NCI-H2171 treated with DMSO at 0.1 percent for 48 hours (cell line): ENCODE measurements at regions not wholly inside any gene's neighbourhood (a gene's known extent, or its start where the extent isn't known, plus 50 kb on each side); places are given as distances from the start of the nearest gene placed in this dataset.
A peak's percentile ranks its signal among the peaks of the same experiment; 100 is the strongest.

Experiments used
- DNase-seq: peaks from one replicate; lab custom pipeline; 2025; lab: John Stamatoyannopoulos, UW

DNA sequence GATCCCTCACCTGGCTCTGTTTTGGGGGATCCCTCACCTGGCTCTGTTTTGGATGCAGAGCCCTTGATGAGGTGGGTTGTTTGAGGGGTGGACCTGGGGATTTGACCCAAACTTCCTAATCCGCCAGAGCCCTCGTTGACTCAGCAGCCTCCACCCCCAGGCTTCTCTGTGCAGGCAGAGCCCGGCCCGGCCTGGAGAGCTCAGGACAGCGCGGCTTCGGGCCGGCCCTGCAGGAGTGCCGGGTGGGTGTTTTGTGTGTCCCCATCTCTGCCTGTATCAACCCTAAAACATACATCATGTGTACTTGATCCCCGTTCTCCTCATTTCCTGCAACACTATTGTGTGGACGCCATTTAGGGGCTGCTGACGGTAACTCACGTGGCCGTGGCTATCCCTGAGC is 124.2 kb downstream of the SIK1 start:
- no peak for DNase-seq

DNA sequence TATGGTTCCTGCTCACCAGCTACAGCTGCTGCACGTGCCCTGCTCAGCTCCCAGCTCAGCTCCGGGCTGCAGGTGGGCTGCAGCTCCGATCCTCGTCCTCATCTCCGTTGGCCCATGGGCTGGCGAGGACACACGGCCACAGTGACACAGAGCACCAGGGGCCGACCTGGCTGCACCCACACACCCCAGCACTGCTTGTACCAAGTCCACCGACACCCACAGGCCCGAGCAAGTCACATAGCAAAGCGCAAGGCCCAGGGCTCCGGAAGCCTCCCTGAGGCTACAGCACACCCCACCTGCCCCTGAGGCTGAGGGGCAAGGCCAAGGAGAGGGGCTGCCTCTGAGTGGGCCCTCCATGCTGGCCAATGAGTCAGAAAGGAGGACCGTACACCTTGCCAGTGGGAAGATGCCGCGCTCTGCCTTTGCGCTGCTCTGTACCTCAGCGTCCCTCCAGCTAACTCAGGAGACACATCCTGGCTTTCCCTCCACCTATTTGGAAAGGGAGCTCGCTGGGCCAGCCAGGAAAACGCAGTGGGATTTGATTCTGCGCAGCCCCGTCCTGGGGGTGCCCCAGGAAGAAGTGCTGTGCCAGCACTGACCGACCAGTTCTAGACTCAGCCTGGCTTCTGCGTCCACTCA is 124.8 kb downstream of the SIK1 start:
- no peak for DNase-seq

DNA sequence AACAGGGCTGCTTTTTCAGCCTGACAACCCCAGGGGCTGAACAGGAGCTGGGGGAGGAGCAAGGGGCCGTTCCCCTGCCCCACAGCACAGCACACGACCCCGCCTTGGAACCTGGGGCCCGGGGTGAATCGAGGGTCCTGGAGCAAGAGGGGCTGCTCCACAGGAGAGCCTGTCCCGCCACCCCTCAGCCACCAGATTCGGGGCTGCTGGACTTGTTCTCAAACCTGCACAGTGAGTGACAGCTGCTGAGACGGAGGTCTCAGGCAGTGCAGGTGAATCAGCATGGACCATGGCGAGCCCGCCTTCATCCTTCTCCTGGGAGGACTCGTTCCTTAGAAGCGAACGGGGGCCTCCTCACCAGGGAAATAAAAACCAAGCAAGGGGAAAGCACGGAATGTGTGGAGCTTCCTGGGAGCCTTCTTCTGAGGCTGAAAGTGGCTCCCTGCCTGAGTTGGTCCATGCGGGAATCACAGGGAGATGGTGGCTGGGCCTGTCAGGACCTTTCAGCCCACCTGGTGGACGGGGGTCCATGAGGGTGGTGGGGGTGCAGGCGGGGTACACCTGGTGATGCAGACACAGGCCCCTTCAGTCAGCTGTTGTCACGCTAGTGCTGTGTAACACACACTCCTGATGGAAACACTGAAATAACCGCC is 125.4 kb downstream of the SIK1 start:
- DNase-seq, result no peak

DNA sequence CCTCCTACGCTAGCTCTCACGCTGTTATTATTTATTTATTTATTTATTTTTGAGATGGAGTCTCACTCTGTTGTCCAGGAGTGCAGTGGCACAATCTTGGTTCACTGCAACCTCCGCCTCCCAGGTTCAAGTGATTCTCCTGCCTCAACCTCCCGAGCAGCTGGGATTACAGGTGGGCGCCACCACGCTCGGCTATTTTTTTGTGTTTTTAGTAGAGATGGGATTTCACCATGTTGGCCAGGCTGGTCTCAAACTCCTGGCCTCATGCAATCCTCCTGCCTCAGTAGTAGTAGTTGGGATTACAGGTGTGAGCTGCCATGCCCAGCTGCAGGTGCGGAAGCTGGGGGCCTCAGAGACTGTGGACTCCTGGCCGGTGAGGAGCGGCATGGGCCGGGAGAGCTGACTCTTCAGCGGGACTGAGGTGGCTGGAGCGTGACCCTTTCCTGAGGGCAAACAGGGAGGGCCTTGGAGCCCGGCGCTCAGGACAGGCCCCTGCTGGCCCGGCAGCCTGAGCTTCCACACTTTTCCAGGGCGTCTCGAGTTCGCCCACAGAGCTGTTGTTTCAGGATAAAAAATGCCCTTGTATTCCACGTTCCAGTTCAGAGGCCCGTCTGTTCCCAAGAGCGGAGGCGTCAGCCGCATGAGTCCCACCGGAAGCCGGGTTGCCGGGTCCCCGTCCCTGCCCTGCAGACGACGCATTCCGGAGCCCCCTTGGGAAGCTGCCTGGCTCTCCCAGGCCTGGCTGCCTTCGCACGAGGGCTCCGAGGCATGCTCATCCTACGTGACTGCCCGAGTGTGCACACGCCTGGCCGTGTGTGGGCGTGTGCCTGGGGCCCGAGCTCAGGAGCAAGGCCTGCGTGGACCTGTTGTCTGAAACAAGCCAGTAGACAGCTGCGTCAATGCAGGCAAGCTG is 126.2 kb downstream of the SIK1 start:
- DNase-seq, result peak; percentile 28

DNA sequence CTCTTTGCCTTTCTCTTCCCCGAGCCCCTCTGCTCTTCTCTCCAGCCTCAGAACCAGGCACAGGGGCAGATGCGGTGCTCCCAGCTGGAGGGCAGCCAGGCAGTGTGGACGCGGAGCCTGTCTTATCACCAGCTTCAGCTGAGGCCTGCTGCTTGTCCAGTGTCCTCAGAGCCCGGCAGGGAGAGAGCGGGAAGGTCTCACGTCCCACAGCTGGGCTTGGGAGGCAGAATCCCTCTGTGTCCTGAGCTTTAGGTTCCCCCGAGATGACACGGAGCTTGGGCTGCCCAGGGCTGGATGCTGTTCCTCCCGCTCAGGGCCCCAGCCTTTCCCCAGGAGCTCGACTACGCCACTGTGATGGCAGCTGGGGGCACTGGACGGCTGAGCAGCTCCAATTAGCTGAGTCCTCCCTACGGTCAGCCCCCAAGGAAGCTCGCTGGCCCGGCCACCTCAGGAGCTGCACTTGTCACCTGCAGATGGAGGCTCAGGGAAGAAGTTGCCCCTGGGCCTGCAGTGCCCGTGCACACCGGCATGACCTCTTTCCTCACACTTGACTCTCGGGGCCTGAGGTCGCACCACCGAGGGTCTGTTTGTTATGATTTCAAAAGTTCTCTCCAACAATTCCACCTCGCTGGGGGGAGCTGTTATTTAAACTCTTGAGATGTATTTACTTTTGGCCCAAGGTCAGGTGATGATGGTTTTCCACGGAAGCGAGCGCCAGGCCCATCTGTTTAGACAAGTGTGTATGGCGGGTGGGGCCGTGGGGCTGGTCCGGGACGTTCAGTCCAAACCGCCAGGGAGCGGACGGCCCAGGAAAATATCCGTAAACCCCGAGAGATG is 127.3 kb downstream of the SIK1 start:
- no peak for DNase-seq

DNA sequence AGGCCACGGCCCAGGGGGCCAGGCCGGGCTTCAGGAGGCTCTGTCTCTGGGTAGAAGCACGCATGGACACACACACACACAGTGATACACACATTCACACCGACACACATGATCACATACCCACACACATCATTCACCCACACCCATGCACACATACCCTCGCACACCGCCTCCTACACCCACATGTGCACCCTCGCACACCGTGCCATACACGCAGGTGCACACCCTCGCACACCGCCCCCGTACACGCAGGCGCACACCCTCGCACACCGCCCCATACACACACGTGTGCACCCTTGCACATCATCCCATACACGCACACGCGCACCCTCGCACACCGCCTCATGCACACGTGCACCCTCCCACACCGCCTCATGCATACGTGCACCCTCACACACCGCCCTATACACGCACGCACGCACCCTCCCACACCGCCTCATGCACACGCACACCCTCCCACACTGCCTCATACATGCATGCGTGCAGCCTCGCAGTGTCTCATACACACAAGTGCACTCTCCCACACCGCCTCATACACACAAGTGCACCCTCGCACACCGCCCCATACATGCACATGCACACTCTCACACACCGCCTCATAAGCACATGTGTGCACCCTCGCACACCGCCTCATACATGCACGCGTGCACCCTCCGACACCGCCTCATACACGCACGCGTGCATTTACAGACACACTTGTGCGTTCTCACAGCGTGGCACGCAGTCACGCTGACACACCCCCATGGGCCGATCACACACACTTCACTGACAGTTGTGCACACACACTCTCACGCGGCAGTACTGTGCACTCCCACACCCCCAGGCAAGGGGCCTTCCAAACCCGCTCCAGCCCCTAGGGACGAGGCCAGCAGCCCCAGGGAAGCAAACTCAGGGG is 128.1 kb downstream of the SIK1 start:
- no peak for DNase-seq

DNA sequence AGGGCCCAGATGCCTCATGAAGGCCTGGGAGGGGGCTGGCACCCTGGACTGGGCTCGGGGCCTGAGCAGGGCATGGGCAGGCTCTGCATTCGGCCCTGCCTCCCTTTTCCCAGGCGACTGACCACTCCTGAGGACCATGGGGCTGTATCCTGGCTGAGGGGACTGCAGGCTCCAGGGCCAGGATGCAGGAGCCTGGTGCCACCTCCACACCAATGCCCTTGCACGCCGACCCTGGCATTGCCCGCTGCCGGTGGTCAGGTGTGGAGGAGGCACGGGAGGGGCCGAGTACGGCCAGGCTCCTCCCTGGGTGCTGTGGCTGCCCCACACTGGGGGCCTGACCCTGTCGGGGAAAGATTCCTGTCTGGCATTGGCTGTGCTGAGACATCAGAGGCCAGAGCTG is 128.9 kb downstream of the SIK1 start:
- DNase-seq, result no peak

DNA sequence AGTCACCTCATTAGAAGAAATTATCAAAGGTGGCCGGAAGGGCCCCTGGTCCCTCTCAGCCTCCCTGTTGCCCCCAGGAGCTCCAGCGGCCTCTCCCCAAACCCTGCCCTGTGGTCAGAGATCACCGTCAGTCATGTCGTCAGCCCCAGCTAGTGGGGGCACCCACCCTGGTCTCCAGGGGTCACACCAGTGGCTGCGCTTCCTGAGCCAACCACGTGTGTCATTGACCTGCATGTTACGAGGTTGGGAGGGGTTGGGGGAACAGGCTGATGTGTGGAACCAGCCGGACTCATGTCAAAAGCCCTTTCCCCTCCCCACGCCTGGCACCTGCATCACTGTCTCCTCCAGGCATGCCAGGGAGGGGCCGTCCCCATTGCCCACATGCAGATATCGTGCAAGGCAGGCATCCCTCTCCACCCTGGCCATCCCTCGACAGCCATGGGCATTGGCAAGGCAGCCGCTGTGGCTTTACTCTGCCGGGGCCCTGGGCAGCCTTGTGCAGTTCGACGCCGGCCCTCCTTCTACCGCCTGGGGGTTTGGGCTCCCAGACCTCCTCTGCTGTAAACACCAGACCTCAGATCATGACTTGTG is 128.7 kb downstream of the CRYAA start:
- no peak for DNase-seq

DNA sequence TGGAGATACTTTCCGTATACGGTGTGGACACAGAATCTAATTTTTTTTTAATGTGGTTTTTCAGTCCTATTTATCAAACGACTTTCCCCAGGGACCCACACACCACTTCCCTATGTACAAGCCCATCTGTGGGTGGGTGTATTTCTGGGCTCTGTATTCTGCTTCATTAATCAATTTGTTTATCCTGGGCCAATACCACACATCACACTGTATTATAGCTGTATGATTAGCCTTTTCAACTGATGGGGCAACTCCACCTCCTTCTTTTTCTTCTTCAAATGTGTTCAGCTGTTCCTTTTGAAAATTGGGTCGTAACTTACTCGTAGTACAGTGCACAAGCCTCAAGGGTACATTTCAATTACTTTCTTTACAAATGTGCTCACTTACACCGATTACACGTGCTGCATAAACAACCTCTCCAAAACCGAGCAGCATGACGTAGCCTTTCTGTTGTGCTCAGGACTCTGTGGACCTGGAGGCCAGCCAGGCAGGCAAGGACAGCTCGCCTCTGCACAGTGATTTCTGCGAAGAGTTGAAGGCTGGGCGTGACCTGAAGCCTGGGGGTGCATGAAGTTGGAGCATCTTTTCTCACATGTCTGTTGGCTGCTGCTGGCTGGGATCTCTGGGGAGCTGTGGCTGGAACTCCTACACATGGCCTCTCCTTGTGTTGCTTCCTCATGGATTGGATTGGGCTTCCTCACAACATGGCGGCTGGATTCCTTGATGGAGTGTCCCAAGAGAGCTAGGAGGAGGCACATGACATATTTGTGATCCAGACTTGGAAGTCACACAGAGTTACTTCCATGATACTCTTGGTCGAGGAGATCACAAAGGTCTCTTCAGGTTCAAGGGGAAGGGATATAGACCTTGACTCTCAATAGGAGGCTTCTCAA is 126.5 kb downstream of the CRYAA start:
- DNase-seq, result peak; percentile 25

DNA sequence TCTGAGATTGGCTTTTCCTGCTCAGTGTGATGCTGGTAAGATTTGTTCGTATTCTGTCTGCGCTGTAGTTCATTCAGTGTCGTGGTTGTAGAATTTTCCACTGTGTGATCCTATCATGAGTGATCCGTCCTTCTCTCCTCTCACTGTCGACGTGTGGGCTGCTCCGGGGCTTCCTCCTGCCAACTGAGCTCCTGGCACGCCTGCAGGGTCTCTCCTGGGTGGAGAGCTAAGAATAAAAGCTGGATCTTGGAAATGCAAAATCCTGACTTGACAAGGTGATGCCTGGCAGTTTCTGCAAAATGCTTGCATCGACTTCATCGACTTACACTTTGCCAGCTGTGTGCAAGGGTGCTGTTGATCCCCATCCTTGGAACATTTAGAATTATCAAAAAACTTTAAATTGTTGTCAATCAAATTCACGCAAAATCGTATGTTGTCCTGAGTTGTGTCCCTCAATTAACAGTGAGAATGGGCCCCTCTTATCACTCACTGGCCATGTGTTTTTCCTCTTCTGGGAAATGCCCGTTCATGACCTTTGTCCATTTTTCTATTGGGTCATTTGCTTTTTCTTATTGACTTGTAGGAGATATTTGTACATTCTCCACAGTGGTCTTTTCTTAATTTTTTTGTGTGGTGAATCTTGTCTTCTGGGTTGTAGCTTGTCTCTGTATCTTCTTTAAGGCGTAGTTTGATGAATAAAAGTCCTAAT is 125.5 kb downstream of the CRYAA start:
- no peak for DNase-seq

DNA sequence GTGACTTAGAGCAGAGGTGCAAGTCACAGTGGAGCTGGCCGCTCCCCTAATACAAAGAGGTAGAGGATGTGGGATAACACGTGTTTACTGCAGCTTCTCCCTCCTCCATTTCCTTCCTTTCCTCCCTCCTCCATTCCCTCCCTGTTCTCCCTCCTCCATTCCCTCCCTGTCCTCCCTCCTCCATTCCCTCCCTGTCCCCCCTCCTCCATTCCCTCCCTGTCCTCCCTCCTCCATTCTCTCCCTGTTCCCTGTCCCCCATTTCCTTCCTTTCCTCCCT is 124.0 kb downstream of the CRYAA start:
- no peak for DNase-seq

DNA sequence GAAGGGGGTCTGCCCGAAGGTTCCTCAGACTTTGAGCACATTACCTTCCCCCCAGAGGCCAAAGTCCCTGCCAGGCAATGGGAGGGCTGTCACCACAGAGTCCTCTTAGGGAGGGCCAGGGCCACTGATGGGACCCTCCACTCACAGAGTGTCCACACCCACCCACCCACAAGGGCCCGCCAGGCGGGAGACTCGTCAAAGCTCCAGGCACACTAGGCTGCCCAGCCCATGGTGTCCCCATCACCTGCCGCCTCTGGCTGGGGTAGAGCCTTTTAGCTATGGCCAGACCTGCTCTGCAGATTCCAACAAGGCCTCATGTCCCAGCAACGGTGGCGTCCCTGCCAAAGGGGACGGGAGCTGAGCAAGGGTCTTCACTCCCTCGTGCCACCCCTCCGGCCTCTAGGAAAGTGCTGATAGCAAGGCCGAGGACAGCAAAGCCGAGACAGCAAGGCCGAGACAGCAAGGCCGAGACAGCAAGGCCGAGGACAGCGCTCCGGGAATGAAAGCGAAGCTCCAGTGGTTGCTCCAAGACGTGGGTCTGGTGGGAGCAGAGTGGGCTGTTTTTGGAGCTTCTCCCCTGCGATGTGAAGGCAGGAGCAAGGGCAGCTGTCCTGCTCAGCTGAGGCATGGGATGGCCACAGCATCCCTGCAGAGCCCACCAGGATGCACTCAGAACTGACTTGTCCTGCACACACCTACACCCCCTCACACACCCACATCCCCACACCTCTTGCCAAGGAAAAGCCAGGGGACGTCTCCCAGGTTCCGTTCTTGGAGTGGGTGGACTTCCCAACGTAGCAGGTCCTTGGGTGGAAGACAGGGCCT is 123.4 kb downstream of the CRYAA start:
- no peak for DNase-seq

DNA sequence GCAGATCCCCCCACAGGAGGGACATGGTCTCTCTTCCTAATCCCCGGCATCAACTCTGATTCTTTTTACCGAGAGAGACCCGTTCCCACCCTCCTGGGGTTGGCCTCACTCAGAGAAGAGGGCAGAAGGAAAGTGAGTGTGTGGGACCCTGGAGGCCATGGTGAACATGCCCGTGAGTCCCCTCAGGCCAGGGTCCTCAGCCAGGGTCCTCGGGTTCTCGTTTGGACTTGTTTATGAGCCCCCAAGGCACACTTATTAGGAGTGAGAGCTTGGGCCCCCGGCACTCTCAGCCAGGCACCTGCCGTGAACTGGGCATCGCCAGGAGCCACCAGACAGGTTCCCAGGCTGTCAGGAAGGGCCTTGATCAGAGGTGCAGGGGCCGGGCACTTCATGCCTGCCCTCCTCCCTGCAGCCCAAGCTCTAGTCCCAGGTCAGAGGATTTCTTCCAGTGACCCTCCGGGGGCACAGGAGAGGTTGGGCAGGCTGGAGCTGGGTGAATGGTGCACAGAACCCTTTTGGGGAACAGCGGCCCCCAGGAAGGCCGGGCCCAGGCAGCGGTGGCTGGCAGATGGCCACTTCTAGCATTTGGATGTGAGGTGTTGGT is 122.6 kb downstream of the CRYAA start:
- peak; percentile 41 for DNase-seq

DNA sequence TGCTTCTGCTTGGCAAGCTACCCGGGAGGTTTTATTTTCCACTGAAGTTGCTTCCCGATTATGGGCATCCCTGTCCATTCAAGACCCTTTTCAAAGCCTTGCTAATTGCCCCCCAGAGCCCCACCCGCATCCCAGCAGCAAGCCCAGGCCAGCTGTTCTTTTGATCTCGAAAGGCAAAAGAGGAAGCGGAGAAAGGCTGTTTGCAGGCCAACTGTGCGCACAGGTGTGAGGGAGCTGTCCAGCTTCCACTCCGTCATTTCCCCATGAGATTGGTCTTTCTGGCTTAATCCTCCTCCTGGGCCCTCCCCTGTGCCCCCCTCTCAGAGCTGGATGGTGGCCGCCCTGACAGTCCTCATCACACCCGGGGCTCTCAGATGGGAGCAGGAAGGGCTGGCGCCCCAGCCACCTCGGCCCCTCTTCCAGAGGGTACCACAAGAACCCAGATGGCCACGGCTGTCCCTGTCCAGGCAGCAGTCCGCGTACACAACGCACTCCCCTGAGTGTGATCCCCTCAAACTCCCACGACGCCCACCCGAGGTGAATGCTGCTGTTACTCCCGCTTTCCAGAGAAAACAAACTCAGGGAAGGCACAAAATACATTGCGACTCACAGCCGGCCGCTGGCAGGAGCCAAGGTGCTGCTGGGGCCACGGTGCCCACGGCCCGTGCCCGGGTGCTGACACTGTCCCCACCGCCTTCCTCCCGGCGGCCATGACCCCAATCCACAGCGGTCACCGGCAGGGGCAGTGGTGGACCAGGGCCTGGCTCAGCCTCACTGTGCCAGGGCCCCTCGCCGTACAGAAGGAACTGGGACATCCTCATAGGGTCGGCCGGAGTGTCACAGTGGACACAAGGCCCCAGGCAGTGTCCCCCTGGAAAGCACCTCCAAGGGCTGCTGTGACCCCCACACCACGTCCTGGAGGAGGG is 121.9 kb downstream of the CRYAA start:
- no peak for DNase-seq

DNA sequence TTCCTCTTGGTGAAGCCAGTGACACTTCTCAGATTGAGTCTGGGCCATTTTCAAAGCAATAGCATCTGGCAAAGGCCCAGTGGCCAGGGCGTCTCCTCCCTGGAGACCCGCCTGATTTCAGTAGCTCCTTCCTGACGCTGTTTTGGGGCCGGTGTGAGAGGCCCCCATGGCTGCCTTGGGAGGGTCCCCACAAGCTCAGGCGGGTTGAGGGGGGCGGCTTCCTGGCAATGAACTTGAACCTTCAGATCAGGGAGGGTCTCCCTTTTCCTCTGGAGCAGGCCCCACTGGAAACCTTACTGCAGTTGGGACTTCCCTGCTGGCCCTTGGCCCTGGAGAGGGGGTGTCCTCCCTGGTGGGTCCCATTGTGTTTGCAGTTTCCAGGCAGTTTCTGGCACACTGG is 121.2 kb downstream of the CRYAA start:
- DNase-seq, result no peak

DNA sequence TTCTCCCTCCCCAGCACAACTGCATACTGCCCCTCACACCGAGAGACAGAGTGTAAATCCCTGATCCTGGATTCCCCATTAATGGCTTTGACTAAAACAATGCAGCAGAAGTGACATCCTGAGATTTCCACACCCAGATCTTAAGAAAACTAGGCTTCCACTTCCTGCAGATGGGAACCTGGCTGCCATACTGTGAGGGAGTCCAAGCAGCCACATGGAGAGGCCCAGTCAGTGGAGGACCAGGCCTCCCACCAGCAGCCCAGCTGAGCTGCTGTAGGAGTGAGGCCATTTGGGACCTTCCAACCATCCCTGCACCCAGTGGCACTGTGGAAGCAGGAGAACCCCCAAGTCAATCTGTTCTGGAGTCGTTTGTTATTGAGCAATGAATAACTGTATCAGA is 120.6 kb downstream of the CRYAA start:
- no peak for DNase-seq
